GM12892 (cell line): ENCODE measurements at regions not wholly inside any gene's neighbourhood (a gene's known extent, or its start where the extent isn't known, plus 50 kb on each side); places are given as distances from the start of the nearest gene placed in this dataset.
"Not testable (repeated sequence)": the region's sequence is repeated elsewhere in the genome, so short reads cannot be mapped to it uniquely, and the experiment has no call there.

Experiments
- DNase-seq: peaks from one replicate; pipeline ENCODE4 v3.0.0; 2011; ENCODE audit not compliant: insufficient read length
- FAIRE-seq: peaks from 2 replicates; lab custom pipeline; 2011; peaks lifted over from hg19 to GRCh38; lab: Jason Lieb, UNC

GRCh38 chr5:177875013-177875899 is 92.6 kb upstream of the FAM153A start:
- peak; percentile 79 for FAIRE-seq
- DNase-seq = not testable (repeated sequence)

- peak; percentile 30 for FAIRE-seq
- not testable (repeated sequence) for DNase-seq
Observed at GRCh38 chr5:177863822-177864446, 81.2 kb upstream of the FAM153A start.

GRCh38 chr5:177857642-177858200 is 75.0 kb upstream of the FAM153A start:
- not testable (repeated sequence) for FAIRE-seq, DNase-seq

- FAIRE-seq = peak; percentile 58
Observed at GRCh38 chr5:177856474-177856873, 73.8 kb upstream of the FAM153A start.

GRCh38 chr5:177847914-177848313 is 65.2 kb upstream of the FAM153A start:
- FAIRE-seq, DNase-seq: not testable (repeated sequence)

More at GRCh38 chr5:177856474-177856873, 73.8 kb upstream of the FAM153A start:
- DNase-seq = not testable (repeated sequence)

GRCh38 chr5:177846598-177846997 is 63.9 kb upstream of the FAM153A start:
- not testable (repeated sequence) for FAIRE-seq

GRCh38 chr5:177845906-177846305 is 63.2 kb upstream of the FAM153A start:
- FAIRE-seq, DNase-seq: not testable (repeated sequence)

More at GRCh38 chr5:177846598-177846997, 63.9 kb upstream of the FAM153A start:
- not testable (repeated sequence) for DNase-seq

GRCh38 chr5:177836191-177836590 is 53.5 kb upstream of the FAM153A start:
- DNase-seq = not testable (repeated sequence)
- peak; percentile 27 for FAIRE-seq
